ENCODE measurements at regions not wholly inside any gene's neighbourhood (a gene's known extent, or its start where the extent isn't known, plus 50 kb on each side); places are given as distances from the start of the nearest gene placed in this dataset.

DNA sequence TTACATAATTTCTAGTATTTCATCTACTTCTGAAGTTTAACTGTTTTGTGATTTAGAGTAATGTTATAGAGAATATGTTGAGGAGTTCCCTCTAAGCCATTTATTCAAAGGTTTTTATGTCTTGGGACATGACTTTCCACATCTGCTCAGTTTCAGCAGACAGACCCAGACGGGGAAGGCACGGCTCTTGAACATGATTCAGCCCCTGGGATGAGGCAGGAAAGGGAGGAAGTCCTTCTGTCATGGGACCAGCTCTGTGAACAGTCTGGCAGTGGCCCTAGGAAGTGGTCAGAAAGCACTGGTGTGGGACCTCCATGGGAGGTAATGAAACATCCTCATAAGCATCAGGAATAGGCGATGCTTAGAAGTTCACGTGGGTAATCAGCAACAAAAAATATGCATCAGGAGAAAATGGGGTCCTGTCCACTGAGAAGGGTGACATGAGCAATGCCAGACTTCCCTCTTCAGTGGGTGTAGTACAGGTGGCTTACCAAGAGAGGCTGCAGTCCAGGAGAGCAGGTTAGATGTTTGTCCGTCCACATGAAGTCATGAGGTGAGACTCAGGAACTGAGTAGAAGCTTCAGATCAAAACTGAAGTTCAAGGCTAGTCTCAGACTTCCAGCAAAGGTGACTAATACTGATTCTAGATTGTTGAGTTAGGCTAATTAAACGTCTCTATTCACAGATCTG, 248.5 kb downstream of the IPO8 start:
- Histone ChIP-seq H3K27ac (no peak overlapping the region), H3K27me3 (no peaks in the 10 kb centered on the region), H3K4me3 (no peak overlapping the region), H3K9me2 (replicated peaks; ENCODE audit: insufficient read depth) (no peaks in the 10 kb centered on the region), H4K20me1 (ENCODE audit: insufficient read depth, poor library complexity, severe bottlenecking) (no peaks in the 10 kb centered on the region), H3K4me2 (no peak overlapping the region), H3K4me1 (ENCODE audit: insufficient read depth) (no peaks in the 10 kb centered on the region), H2AFZ (no peak overlapping the region), H3K36me3 (replicated peaks; ENCODE audit: insufficient read depth, low read depth) (no peaks in the 10 kb centered on the region), H3K9me3 (ENCODE audit: low read depth) (peaks cover 7% of the 10 kb centered on the region), H3K79me2 (no peaks in the 10 kb centered on the region)
- TF ChIP-seq, protein P1, sequence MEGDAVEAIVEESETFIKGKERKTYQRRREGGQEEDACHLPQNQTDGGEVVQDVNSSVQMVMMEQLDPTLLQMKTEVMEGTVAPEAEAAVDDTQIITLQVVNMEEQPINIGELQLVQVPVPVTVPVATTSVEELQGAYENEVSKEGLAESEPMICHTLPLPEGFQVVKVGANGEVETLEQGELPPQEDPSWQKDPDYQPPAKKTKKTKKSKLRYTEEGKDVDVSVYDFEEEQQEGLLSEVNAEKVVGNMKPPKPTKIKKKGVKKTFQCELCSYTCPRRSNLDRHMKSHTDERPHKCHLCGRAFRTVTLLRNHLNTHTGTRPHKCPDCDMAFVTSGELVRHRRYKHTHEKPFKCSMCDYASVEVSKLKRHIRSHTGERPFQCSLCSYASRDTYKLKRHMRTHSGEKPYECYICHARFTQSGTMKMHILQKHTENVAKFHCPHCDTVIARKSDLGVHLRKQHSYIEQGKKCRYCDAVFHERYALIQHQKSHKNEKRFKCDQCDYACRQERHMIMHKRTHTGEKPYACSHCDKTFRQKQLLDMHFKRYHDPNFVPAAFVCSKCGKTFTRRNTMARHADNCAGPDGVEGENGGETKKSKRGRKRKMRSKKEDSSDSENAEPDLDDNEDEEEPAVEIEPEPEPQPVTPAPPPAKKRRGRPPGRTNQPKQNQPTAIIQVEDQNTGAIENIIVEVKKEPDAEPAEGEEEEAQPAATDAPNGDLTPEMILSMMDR (IDR thresholded peaks at IDR 0.05; ENCODE audit: poor library complexity): no peak
- TF ChIP-seq EZH2 (IDR thresholded peaks at IDR 0.05; ENCODE audit: borderline replicate concordance): no peak
- TF ChIP-seq EZH2phosphoT487 (IDR thresholded peaks at IDR 0.05; ENCODE audit: low read depth, severe bottlenecking, unreplicated experiment): no peak
- DNase-seq (ENCODE audit: low spot score): no peak
- WGBS (ENCODE audit: low lambda C conversion rate, missing lambda C conversion rate): 76% methylated on average over 6 of the region's 6 CpGs

DNA sequence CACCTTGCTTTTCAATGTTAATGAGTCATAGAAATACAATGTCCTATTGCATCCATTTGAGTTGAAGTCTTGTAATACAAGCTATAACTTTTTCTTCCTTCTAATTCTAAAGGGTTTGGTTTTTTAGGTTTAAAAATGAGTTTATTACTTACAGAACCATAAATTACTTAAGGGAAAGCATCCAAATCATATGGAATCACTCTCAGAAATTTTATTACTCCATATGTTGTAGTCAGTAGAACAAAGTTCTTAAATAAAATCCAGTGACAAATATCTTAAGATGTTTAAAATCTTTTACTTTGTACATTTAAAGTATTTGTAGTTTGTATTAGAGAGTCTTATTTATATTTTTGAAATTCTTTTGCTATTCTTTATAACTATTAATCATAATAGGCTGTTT, 253.2 kb downstream of the IPO8 start:
- Histone ChIP-seq H4K20me1 (ENCODE audit: insufficient read depth, poor library complexity, severe bottlenecking) (no peaks in the 10 kb centered on the region), H2AFZ (no peak overlapping the region), H3K4me2 (no peak overlapping the region), H3K79me2 (no peaks in the 10 kb centered on the region), H3K27me3 (no peaks in the 10 kb centered on the region), H3K36me3 (replicated peaks; ENCODE audit: insufficient read depth, low read depth) (no peaks in the 10 kb centered on the region), H3K9me3 (ENCODE audit: low read depth) (no peaks in the 10 kb centered on the region), H3K9me2 (replicated peaks; ENCODE audit: insufficient read depth) (no peaks in the 10 kb centered on the region), H3K4me1 (ENCODE audit: insufficient read depth) (peaks cover under 1% of the 10 kb centered on the region), H3K27ac (no peak overlapping the region), H3K4me3 (no peak overlapping the region)
- TF ChIP-seq EZH2phosphoT487 (IDR thresholded peaks at IDR 0.05; ENCODE audit: low read depth, severe bottlenecking, unreplicated experiment) (no peak), EZH2 (IDR thresholded peaks at IDR 0.05; ENCODE audit: borderline replicate concordance) (no peak)
- TF ChIP-seq, protein P1 (IDR thresholded peaks at IDR 0.05; ENCODE audit: poor library complexity): no peak
- no peak for DNase-seq (ENCODE audit: low spot score)

DNA sequence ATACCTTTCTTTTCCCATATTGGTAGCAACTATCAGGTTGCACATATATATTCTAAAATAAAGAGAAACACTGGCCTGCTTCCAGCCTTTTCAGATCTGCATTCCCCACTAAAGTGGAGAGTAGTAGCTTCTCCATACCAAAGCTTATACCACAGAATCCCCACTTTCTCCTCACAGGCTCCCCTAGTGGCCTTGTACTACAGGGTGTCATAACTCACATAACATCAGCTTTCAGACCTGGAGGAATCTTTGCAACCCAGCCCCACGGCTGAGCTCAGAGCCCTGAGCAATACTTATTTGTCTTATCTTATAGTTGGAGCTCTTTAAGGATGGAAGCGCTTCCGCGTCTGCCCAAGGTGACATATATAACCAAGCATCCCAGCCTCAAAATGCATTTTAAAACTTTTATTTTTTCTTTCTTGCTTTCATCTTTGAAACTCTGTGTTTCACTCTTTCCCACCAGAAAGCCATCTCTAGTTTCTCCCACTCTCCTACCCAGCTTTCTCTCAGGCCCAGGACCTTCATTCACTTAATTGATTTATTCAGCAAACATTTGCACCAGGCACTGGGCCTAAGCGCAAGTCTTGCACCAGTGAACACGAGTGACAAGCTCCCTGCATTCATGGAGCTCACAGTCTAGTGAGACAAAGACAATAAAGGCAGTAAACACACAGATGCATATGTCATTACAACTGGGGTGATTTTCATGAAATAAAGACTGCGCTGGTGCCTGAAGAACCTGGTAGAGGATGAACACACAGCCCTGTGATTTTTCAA, 254.7 kb downstream of the IPO8 start:
- Histone ChIP-seq H3K9me3 (ENCODE audit: low read depth) (no peaks in the 10 kb centered on the region), H3K4me1 (ENCODE audit: insufficient read depth) (peaks cover 4% of the 10 kb centered on the region), H3K79me2 (no peaks in the 10 kb centered on the region), H3K4me2 (no peak overlapping the region), H3K27ac (no peak overlapping the region), H3K36me3 (replicated peaks; ENCODE audit: insufficient read depth, low read depth) (no peaks in the 10 kb centered on the region), H3K4me3 (no peak overlapping the region), H2AFZ (no peak overlapping the region), H3K9me2 (replicated peaks; ENCODE audit: insufficient read depth) (no peaks in the 10 kb centered on the region), H4K20me1 (ENCODE audit: insufficient read depth, poor library complexity, severe bottlenecking) (no peaks in the 10 kb centered on the region), H3K27me3 (no peaks in the 10 kb centered on the region)
- peak; percentile 55 for DNase-seq (ENCODE audit: low spot score)
- WGBS (ENCODE audit: low lambda C conversion rate, missing lambda C conversion rate): 80% methylated on average over 7 of the region's 7 CpGs
- no peak for TF ChIP-seq EZH2phosphoT487 (IDR thresholded peaks at IDR 0.05; ENCODE audit: low read depth, severe bottlenecking, unreplicated experiment)
- TF ChIP-seq, protein P1 (IDR thresholded peaks at IDR 0.05; ENCODE audit: poor library complexity): peak; percentile 46
